Sigmoid colon (tissue), 4 donors: ENCODE measurements at regions not wholly inside any gene's neighbourhood (a gene's known extent, or its start where the extent isn't known, plus 50 kb on each side); places are given as distances from the start of the nearest gene placed in this dataset.

Experiments used
- CTCF ChIP-seq, 4 experiments: fragments of 450-650 bp in 3 of 4; fragments of 200-600 bp in 1 of 4; IDR thresholded peaks; one replicate each; pipeline ENCODE4 v1.5.1; 2016 to 2019; ENCODE audit warnings: antibody characterized with exemption in 4 of 4, mild to moderate bottlenecking in 3 of 4, moderate library complexity in 2 of 4
- EP300 ChIP-seq, 4 donors: sonication (generic); formaldehyde crosslinking; IDR thresholded peaks; one replicate each; pipeline ENCODE4 v1.6.1; 2017; ENCODE audit warnings: antibody characterized with exemption in 4 of 4
- POLR2A ChIP-seq, 2 donors: fragments of 450-650 bp; IDR thresholded peaks; one replicate each; pipeline ENCODE4 v1.6.1; 2016; ENCODE audit warnings: antibody characterized with exemption in 2 of 2, mild to moderate bottlenecking in 2 of 2, moderate library complexity in 2 of 2
- POLR2AphosphoS5 ChIP-seq, 4 donors: sonication (generic); formaldehyde crosslinking; IDR thresholded peaks; one replicate each; pipeline ENCODE4 v1.6.1; 2017; ENCODE audit warnings: antibody characterized with exemption in 4 of 4

DNA sequence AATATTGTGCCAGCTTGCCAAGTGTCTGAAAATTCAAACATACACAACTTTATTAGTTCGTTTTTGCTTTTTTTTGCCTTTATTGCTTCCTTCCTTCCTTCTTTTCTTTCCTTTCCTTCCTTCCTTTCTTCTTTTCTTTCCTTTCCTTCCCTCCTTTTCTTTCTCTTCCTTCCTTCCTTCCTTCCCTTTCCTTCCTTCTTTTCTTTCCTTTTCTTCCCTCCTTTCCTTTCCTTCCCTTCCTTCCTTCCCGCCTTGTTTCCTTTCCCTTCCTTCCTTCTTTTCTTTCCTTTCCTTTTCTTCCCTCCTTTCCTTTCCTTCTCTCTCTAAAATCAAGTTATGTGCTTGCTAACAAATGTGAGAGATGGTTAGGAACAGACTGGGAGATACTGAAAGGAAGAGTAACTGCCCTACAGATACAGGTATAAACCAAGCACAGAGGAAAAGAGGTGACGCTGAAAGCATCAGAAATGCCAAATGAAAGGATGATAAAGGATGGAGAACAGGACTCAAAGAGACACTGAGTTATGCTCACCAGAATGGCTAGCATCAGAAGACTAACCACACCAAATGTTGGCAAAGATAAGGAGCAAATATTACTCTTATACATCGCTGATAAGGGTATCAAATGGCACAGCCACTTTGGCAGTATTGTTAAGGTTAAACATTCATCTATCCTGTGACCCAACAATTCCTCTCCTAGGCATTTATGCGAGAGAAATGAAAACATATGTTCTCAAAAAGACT is 151.6 kb downstream of the MREG start:
- TF ChIP-seq CTCF (IDR thresholded peaks at IDR 0.05) (no peak), POLR2A (IDR thresholded peaks at IDR 0.05) (no peak), EP300 (IDR thresholded peaks at IDR 0.05) (no peak), POLR2AphosphoS5 (IDR thresholded peaks at IDR 0.05) (no peak)
